OCI-LY3 (cell line): ENCODE measurements at regions not wholly inside any gene's neighbourhood (a gene's known extent, or its start where the extent isn't known, plus 50 kb on each side); places are given as distances from the start of the nearest gene placed in this dataset.
"Not testable (repeated sequence)": the region's sequence is repeated elsewhere in the genome, so short reads cannot be mapped to it uniquely, and the experiment has no call there.

ENCODE experiments used
- H2AFZ ChIP-seq: fragments of 200-600, 300-600 bp; shearing (Covaris generic); 2 replicates; pipeline ENCODE4 v1.6.0; 2014; ENCODE audit warnings: antibody characterized with exemption, low read depth, low read length
- H3K27ac ChIP-seq: fragments of 200-600, 300-600 bp; sonication (generic); 2 replicates; pipeline ENCODE4 v1.5.1; 2014; ENCODE audit warnings: mild to moderate bottlenecking, low read length, moderate library complexity, mixed read lengths
- H3K27me3 ChIP-seq: fragments of 200-600, 300-600 bp; sonication (generic); 2 replicates; pipeline ENCODE4 v1.6.1; 2014; ENCODE audit warnings: low read depth, low read length, mixed read lengths
- H3K36me3 ChIP-seq: fragments of 200-600, 300-600 bp; sonication (generic); replicated peaks from 2 replicates; pipeline ENCODE3; 2014; ENCODE audit warnings: low read depth, low read length, mixed read lengths
- H3K4me1 ChIP-seq: fragments of 300-600, 200-600 bp; sonication (generic); 2 replicates; pipeline ENCODE4 v1.6.1; 2014; ENCODE audit warnings: low read length, mixed read lengths
- H3K4me2 ChIP-seq: fragments of 200-600, 300-600 bp; sonication (generic); 2 replicates; pipeline ENCODE4 v1.6.1; 2014; ENCODE audit warnings: low read length, mixed read lengths
- H3K4me3 ChIP-seq: fragments of 300-600, 200-600 bp; sonication (generic); 2 replicates; pipeline ENCODE4 v1.5.1; 2014; ENCODE audit warnings: antibody characterized with exemption, mild to moderate bottlenecking, low read length, moderate library complexity
- H3K79me2 ChIP-seq: fragments of 300-600, 200-600 bp; shearing (Covaris generic); 2 replicates; pipeline ENCODE4 v1.6.1; 2014; ENCODE audit warnings: mild to moderate bottlenecking, low read length, mixed read lengths
- H3K9ac ChIP-seq: fragments of 300-600, 200-600 bp; shearing (Covaris generic); 2 replicates; pipeline ENCODE4 v1.6.0; 2014; ENCODE audit warnings: mild to moderate bottlenecking, low read length, moderate library complexity
- H3K9me3 ChIP-seq: fragments of 200-600, 300-600 bp; shearing (Covaris generic); 2 replicates; pipeline ENCODE4 v1.6.1; 2014; ENCODE audit warnings: low read length, mixed read lengths; ENCODE audit not compliant: insufficient read depth
- H4K20me1 ChIP-seq: fragments of 200-600, 300-600 bp; sonication (generic); 2 replicates; pipeline ENCODE4 v1.6.1; 2016; ENCODE audit warnings: low read length, mixed read lengths; ENCODE audit not compliant: insufficient read depth
- EZH2phosphoT487 ChIP-seq: fragments of 200-600 bp; shearing (Covaris generic); IDR thresholded peaks from 2 replicates; pipeline ENCODE4 v1.6.1; 2018; ENCODE audit warnings: antibody characterized with exemption, mixed run types, low read depth
- TF ChIP-seq, protein P1 (sequence below): fragments of 200-600, 300-600 bp; sonication (generic); IDR thresholded peaks from 2 replicates; pipeline ENCODE4 v1.5.1; 2014; ENCODE audit warnings: antibody characterized with exemption, low read length, low read depth

DNA sequence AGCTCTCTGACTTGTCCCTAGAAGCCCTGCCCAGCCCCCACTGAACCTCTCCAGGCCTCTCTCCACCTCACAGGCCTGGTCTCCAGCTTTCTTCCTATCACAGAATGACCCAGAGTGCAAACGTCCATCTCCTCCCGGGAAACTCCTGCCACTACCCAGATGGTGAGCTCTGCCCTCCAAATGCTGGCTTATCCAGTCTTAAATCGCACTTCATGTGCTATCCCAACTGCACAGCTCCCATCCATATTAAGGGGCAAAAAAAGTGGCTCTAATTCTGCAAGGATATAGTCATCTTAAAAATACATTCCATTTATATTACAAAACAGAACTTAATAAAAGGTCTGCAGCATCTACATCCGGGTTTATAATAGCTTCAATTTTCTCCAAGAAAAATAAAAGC is 70.8 kb upstream of the CDC42EP3 start:
- Histone ChIP-seq H3K9me3 (no peaks in the 10 kb centered on the region), H3K36me3 (no peaks in the 10 kb centered on the region), H3K4me1 (no peaks in the 10 kb centered on the region), H3K4me2 (no peak overlapping the region), H3K9ac (no peak overlapping the region), H3K4me3 (no peak overlapping the region), H3K27me3 (no peaks in the 10 kb centered on the region), H2AFZ (no peak overlapping the region), H3K27ac (no peak overlapping the region), H3K79me2 (no peaks in the 10 kb centered on the region), H4K20me1 (no peaks in the 10 kb centered on the region)
- TF ChIP-seq, protein P1, sequence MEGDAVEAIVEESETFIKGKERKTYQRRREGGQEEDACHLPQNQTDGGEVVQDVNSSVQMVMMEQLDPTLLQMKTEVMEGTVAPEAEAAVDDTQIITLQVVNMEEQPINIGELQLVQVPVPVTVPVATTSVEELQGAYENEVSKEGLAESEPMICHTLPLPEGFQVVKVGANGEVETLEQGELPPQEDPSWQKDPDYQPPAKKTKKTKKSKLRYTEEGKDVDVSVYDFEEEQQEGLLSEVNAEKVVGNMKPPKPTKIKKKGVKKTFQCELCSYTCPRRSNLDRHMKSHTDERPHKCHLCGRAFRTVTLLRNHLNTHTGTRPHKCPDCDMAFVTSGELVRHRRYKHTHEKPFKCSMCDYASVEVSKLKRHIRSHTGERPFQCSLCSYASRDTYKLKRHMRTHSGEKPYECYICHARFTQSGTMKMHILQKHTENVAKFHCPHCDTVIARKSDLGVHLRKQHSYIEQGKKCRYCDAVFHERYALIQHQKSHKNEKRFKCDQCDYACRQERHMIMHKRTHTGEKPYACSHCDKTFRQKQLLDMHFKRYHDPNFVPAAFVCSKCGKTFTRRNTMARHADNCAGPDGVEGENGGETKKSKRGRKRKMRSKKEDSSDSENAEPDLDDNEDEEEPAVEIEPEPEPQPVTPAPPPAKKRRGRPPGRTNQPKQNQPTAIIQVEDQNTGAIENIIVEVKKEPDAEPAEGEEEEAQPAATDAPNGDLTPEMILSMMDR: no peak
- TF ChIP-seq EZH2phosphoT487: no peak

DNA sequence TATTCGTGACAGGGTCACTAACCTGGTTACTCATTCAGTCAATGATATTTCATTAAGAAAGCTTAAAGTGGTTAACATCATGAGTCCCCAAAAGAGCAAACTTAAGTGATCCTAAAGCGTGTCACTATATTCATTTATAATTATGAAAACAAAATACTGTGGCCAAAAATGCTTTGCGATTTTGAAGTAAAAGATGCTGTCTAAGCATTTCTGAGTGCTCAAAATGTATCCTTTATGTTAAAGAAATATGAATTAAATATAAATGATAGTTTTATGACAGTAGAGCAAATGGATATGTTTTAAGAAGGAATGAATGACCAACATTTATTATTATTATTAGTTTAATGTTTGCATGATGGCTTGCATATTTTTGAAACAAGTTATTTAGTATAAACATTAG is 72.6 kb upstream of the CDC42EP3 start:
- H3K4me2 ChIP-seq: no peak overlapping the region
- TF ChIP-seq, protein P1: no peak
- no peak for TF ChIP-seq EZH2phosphoT487
- no peak overlapping the region for H3K9ac ChIP-seq
- H3K9me3 ChIP-seq: no peaks in the 10 kb centered on the region
- H3K27ac ChIP-seq: no peak overlapping the region
- no peak overlapping the region for H2AFZ ChIP-seq
- no peak overlapping the region for H3K4me3 ChIP-seq
- no peaks in the 10 kb centered on the region for H3K79me2 ChIP-seq
- no peaks in the 10 kb centered on the region for H3K4me1 ChIP-seq
- H3K27me3 ChIP-seq: no peaks in the 10 kb centered on the region
- no peaks in the 10 kb centered on the region for H3K36me3 ChIP-seq
- no peaks in the 10 kb centered on the region for H4K20me1 ChIP-seq

DNA sequence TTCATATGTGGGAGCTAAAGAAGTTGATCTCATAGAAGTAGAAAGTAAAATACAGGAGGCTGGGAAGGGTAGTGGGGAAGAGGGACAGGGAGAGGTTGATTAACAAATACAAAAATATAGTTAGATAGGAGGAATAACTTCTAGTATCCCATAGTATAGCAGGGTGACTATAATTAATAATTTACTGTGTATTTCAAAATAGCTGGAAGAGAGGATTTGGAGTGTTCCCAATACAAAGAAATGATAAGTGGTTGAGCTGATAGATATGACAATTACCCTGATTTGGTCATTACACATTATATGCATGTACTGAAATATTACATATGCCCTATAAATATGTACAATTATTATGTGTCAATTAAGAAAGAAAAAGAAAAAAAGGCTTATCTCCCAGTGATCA is 73.5 kb upstream of the CDC42EP3 start:
- not testable (repeated sequence) for H3K79me2 ChIP-seq, H3K9ac ChIP-seq, H3K4me2 ChIP-seq, H3K4me3 ChIP-seq, H4K20me1 ChIP-seq, H3K27me3 ChIP-seq, H3K27ac ChIP-seq, H2AFZ ChIP-seq, H3K36me3 ChIP-seq, H3K9me3 ChIP-seq, H3K4me1 ChIP-seq

DNA sequence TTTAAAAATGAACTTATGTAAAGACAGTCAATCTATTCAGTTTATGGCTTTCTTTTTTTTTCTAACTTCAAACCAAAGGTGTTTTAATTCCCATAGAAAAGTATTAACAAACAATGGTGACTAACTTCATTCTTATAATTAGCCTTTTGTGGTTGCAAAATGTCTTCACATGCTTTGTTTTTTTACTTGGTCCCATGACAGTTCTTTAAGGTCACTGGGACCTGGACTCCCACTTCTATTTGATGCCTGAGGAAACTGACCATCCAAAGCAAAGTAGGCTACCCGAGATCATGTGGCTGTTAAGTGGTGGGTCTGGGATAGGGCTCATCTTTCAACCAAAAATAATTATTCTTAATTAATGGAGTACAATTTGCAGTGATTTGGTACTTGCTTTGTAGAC is 74.6 kb upstream of the CDC42EP3 start:
- H3K4me1 ChIP-seq, H3K36me3 ChIP-seq, H4K20me1 ChIP-seq, H3K79me2 ChIP-seq, H3K4me3 ChIP-seq, H3K4me2 ChIP-seq, H3K9ac ChIP-seq, H3K9me3 ChIP-seq, H3K27me3 ChIP-seq, H3K27ac ChIP-seq, H2AFZ ChIP-seq: not testable (repeated sequence)

DNA sequence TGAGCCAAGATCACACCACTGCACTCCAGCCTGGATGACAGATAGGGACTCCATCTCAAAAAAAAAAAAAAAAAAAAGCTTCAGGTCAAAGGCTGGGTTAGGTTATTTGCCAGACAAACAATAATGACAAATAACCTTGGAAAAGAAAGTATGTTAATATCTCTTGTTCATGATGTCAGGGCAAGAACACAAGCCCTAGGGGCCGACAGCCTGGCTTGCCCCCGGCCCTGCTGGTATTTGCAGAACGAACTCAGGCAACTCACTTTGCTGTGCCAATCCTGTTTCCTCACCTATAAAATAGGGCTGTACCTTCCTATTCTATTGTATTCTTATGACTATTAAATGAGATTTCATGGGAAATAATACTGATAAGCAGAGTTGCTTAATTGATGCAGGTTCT is 75.4 kb upstream of the CDC42EP3 start:
- H3K36me3 ChIP-seq: no peaks in the 10 kb centered on the region

More for the DNA sequence above, 75.4 kb upstream of the CDC42EP3 start:
- no peak overlapping the region for H3K27ac ChIP-seq
- no peak overlapping the region for H3K4me2 ChIP-seq
- no peak for TF ChIP-seq EZH2phosphoT487
- TF ChIP-seq, protein P1: no peak
- no peak overlapping the region for H3K9ac ChIP-seq
- H4K20me1 ChIP-seq: no peaks in the 10 kb centered on the region
- H3K9me3 ChIP-seq: no peaks in the 10 kb centered on the region
- no peak overlapping the region for H2AFZ ChIP-seq
- H3K4me1 ChIP-seq: no peaks in the 10 kb centered on the region
- H3K79me2 ChIP-seq: no peaks in the 10 kb centered on the region
- H3K4me3 ChIP-seq: no peak overlapping the region
- H3K27me3 ChIP-seq: no peaks in the 10 kb centered on the region
